GM12878 (cell line): ENCODE measurements at regions not wholly inside any gene's neighbourhood (a gene's known extent, or its start where the extent isn't known, plus 50 kb on each side); places are given as distances from the start of the nearest gene placed in this dataset.

Experiments
- ATAC-seq: fragments of 200-7000 bp; cut with Tn5 transposase; 3 replicates; pipeline ENCODE4 v1.9.1; 2020; ENCODE audit warnings: mild to moderate bottlenecking, moderate library complexity
- BruUV-seq: library from RNA; stranded (reverse); fragments of 400-500 nt; replicated peaks from 2 replicates; lab custom pipeline; 2021; lab: Mats Ljungman, UMichigan
- CTCF ChIA-PET: fragments of 300-600 bp; sonication (Branson Sonifier 250); formaldehyde crosslinking; extraction: SDS; loops from one replicate; lab custom pipeline; 2021; ENCODE audit warnings: inconsistent platforms; lab: Yijun Ruan, JAX
- POLR2A ChIA-PET: fragments of 350-600 bp; formaldehyde crosslinking; extraction: SDS; loops from one replicate; lab custom pipeline; 2021; ENCODE audit warnings: inconsistent platforms; lab: Charles Lee
- RAD21 ChIA-PET: fragments of 300-600 bp; sonication (Branson Sonifier 250); formaldehyde crosslinking; loops from one replicate; lab custom pipeline; 2023; ENCODE audit warnings: antibody characterized with exemption; ENCODE audit not compliant: unreplicated experiment; lab: Charles Lee
- SMC1A ChIA-PET: fragments of 300-600 bp; sonication (Branson Sonifier 250); formaldehyde crosslinking; loops from one replicate; lab custom pipeline; 2023; ENCODE audit not compliant: unreplicated experiment, uncharacterized antibody; lab: Charles Lee
- DNase-seq: peaks from one replicate; pipeline ENCODE4 v3.0.0-alpha.2; 2011; ENCODE audit warnings: low read depth, low spot score
- FAIRE-seq: peaks from 3 replicates; lab custom pipeline; 2011; peaks lifted over from hg19 to GRCh38; lab: Jason Lieb, UNC
- H2AFZ ChIP-seq: 2 replicates; pipeline ENCODE4 v1.6.0; 2011; ENCODE audit warnings: low read depth, low read length, control low read depth; ENCODE audit not compliant: control insufficient read depth
- H3K27ac ChIP-seq: 2 replicates; pipeline ENCODE4 v1.5.1; 2011; ENCODE audit warnings: control low read depth; ENCODE audit not compliant: control insufficient read depth, insufficient read depth
- H3K27me3 ChIP-seq, 2 experiments: replicated peaks in 1 of 2; 2 replicates each; pipeline versions ENCODE4 v1.6.0 to v1.6.1; 2011; ENCODE audit warnings: low read length in 1 of 2; ENCODE audit not compliant: control insufficient read depth in 2 of 2, insufficient read depth in 2 of 2
- H3K36me3 ChIP-seq, 2 experiments: 2 replicates each; pipeline ENCODE4 v1.5.1; 2011; ENCODE audit warnings: low read length in 1 of 2; ENCODE audit not compliant: control insufficient read depth in 2 of 2, insufficient read depth in 2 of 2
- H3K4me1 ChIP-seq: 2 replicates; pipeline ENCODE4 v1.6.1; 2011; ENCODE audit warnings: mild to moderate bottlenecking, low read length, moderate library complexity, mixed read lengths; ENCODE audit not compliant: control insufficient read depth, insufficient read depth
- H3K4me2 ChIP-seq: 2 replicates; pipeline ENCODE4 v1.6.0; 2011; ENCODE audit warnings: control low read depth; ENCODE audit not compliant: control insufficient read depth, insufficient read depth
- H3K4me3 ChIP-seq: fragments of 200-600 bp; sonication (generic); 2 replicates; pipeline ENCODE4 v1.5.1; 2016
- H3K79me2 ChIP-seq: 2 replicates; pipeline ENCODE4 v1.6.0; 2011; ENCODE audit warnings: low read length; ENCODE audit not compliant: control insufficient read depth, insufficient read depth
- H3K9ac ChIP-seq: 2 replicates; pipeline ENCODE4 v1.8.0; 2011; ENCODE audit warnings: low read length, control low read depth, mixed read lengths; ENCODE audit not compliant: control insufficient read depth, insufficient read depth
- H3K9me3 ChIP-seq: replicated peaks from 3 replicates; pipeline ENCODE4 v1.5.1; 2011; ENCODE audit warnings: mild to moderate bottlenecking, low read length; ENCODE audit not compliant: control insufficient read depth, insufficient read depth
- H4K20me1 ChIP-seq: 2 replicates; pipeline ENCODE4 v1.6.0; 2011; ENCODE audit not compliant: control insufficient read depth, insufficient read depth
- ATF7 ChIP-seq: fragments of 450-650 bp; IDR thresholded peaks from 2 replicates; pipeline ENCODE4 v1.6.1; 2016; ENCODE audit warnings: low read depth, mild to moderate bottlenecking
- BRCA1 ChIP-seq: IDR thresholded peaks from 2 replicates; pipeline ENCODE4 v1.6.1; 2011; ENCODE audit warnings: low read depth, low read length, improper control_type of control experiment
- CBFB ChIP-seq: IDR thresholded peaks from 2 replicates; pipeline ENCODE4 v1.6.1; 2016; ENCODE audit warnings: antibody characterized with exemption, low read depth
- CBX5 ChIP-seq: sonication (generic); IDR thresholded peaks from 2 replicates; pipeline ENCODE4 v1.6.1; 2016; ENCODE audit warnings: low read depth, moderate library complexity, mild to moderate bottlenecking, inconsistent platforms
- JUNB ChIP-seq: IDR thresholded peaks from 2 replicates; pipeline ENCODE4 v1.6.1; 2016; ENCODE audit warnings: antibody characterized with exemption, mild to moderate bottlenecking
- KAT2A ChIP-seq: conservative IDR thresholded peaks from 2 replicates; pipeline ENCODE4 v1.6.1; 2011; ENCODE audit warnings: low read depth, low read length; ENCODE audit not compliant: control insufficient read depth
- POLR2AphosphoS5 ChIP-seq: IDR thresholded peaks from 2 replicates; pipeline ENCODE4 v1.6.1; 2011; ENCODE audit warnings: mild to moderate bottlenecking, low read length, inconsistent platforms
- RAD21 ChIP-seq: IDR thresholded peaks from 2 replicates; pipeline ENCODE4 v1.6.1; 2011; ENCODE audit warnings: mild to moderate bottlenecking, low read depth, low read length, moderate library complexity; ENCODE audit not compliant: insufficient read depth
- WGBS: methylation state at CpG from one replicate; pipeline ENCODE4 v1.1.6; 2016; ENCODE audit warnings: low lambda C conversion rate; ENCODE audit not compliant: insufficient replicate concordance, insufficient coverage; ENCODE audit errors: missing lambda C conversion rate; 5-methylcytosine and 5-hydroxymethylcytosine counted together
- in situ Hi-C: fragments of 300-500 bp; cut with MboI; formaldehyde crosslinking; loops from 9 replicates; pipeline ENCODE4 v1.14.3; 2018; ENCODE audit warnings: mixed read lengths
- intact Hi-C: fragments of 100-400 bp; cut with micrococcal nuclease; formaldehyde crosslinking; loops from one replicate; pipeline ENCODE4 v1.14.2; 2022; ENCODE audit not compliant: unreplicated experiment
- TF ChIP-seq, protein P1 (sequence below): fragments of 450-650 bp; IDR thresholded peaks from 2 replicates; pipeline ENCODE4 v1.6.1; 2014; ENCODE audit warnings: mild to moderate bottlenecking

GRCh38 chr2:103155308-103155707, 393.5 kb downstream of the TMEM182 start:
- ChIA-PET POLR2A (no interaction called here), RAD21 (no interaction called here), SMC1A (no interaction called here), CTCF (no interaction called here)
- H3K9me3 ChIP-seq: no peaks in the 10 kb centered on the region
- H3K4me2 ChIP-seq: no peak overlapping the region
- H3K4me1 ChIP-seq: no peaks in the 10 kb centered on the region
- in situ Hi-C loops: loop anchor here (25.0 kb wide), 1 partner anchor 1257 kb away; no protein-coding TSS in a partner anchor
- DNase-seq (no peak), FAIRE-seq (no peak), ATAC-seq (no peak)
- H3K9ac ChIP-seq: no peak overlapping the region
- no peaks in the 10 kb centered on the region; a peak in 2 of 4 replicates for H3K27me3 ChIP-seq
- H3K79me2 ChIP-seq: no peaks in the 10 kb centered on the region
- no peaks in the 10 kb centered on the region for H4K20me1 ChIP-seq
- TF ChIP-seq CBFB (no peak), CBX5 (no peak), BRCA1 (no peak), POLR2AphosphoS5 (no peak), ATF7 (no peak)
- TF ChIP-seq, protein P1, sequence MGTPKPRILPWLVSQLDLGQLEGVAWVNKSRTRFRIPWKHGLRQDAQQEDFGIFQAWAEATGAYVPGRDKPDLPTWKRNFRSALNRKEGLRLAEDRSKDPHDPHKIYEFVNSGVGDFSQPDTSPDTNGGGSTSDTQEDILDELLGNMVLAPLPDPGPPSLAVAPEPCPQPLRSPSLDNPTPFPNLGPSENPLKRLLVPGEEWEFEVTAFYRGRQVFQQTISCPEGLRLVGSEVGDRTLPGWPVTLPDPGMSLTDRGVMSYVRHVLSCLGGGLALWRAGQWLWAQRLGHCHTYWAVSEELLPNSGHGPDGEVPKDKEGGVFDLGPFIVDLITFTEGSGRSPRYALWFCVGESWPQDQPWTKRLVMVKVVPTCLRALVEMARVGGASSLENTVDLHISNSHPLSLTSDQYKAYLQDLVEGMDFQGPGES: no peak
- H3K4me3 ChIP-seq: no peak overlapping the region
- H3K36me3 ChIP-seq: no peaks in the 10 kb centered on the region
- intact Hi-C loops: loop anchor here (5.0 kb wide), 1 partner anchor 178 kb away; no protein-coding TSS in a partner anchor
- H2AFZ ChIP-seq: no peak overlapping the region
- no TSS peak for BruUV-seq
- no peak overlapping the region for H3K27ac ChIP-seq
- WGBS: 0% methylated on average over 3 of the region's 3 CpGs

- 29% methylated on average over 3 of the region's 3 CpGs for WGBS
- ChIA-PET POLR2A (no interaction called here), CTCF (interaction anchor here (0.6 to 1.4 kb wide), 4 partner anchors 9 to 317 kb away, joined by 3 read pairs; no protein-coding TSS in a partner anchor), RAD21 (no interaction called here), SMC1A (interaction anchor here (0.6 to 3.0 kb wide), 2 partner anchors 319 to 1691 kb away, joined by 4 to 14 read pairs; no protein-coding TSS in a partner anchor)
- Histone ChIP-seq H3K36me3 (no peaks in the 10 kb centered on the region), H3K4me2 (no peak overlapping the region), H3K79me2 (no peaks in the 10 kb centered on the region), H3K9me3 (no peaks in the 10 kb centered on the region), H3K9ac (no peak overlapping the region), H3K4me1 (no peaks in the 10 kb centered on the region), H2AFZ (no peak overlapping the region), H3K27me3 (no peaks in the 10 kb centered on the region), H3K4me3 (no peak overlapping the region), H3K27ac (no peak overlapping the region), H4K20me1 (no peaks in the 10 kb centered on the region)
- ATAC-seq (peak; percentile 39; the same call in 1 of the 3 replicates), FAIRE-seq (no peak), DNase-seq (no peak)
- no TSS peak for BruUV-seq
- in situ Hi-C loops: loop anchor here (25.0 kb wide), 1 partner anchor 1253 kb away; no protein-coding TSS in a partner anchor
- peak; percentile 40 for TF ChIP-seq RAD21
- TF ChIP-seq KAT2A: no peak
- no peak for TF ChIP-seq JUNB
- intact Hi-C loops: loop anchor here (5.0 kb wide), 1 partner anchor 182 kb away; no protein-coding TSS in a partner anchor
These were observed 397.2 kb downstream of the TMEM182 start for GRCh38 chr2:103159018-103159417.
